ENCODE measurements at regions not wholly inside any gene's neighbourhood (a gene's known extent, or its start where the extent isn't known, plus 50 kb on each side); places are given as distances from the start of the nearest gene placed in this dataset.

DNA sequence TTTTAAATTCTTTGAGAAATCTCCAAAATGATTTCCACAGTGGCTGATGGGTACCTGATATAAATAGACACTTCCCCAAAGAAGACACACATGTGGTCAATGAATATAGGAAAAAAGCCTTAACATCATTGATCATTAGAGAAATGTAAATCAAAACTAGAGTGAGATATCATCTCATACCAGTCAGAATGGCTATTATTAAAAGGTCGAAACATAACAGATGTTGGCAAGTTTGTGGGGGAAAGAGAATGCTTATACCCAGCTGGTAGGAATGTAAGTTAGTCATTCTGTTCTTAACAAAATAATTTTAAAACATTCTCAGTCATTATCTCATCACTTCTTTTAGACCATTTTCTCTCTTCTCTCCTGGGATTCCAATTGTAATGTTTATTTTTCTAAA is 1666.0 kb upstream of the ACO1 start:
- H3K27me3 ChIP-seq (ENCODE audit: low read depth, low read length), result no peaks in the 10 kb centered on the region
- H3K4me3 ChIP-seq (ENCODE audit: low read length), result no peak overlapping the region
- no peaks in the 10 kb centered on the region for H4K20me1 ChIP-seq (ENCODE audit: insufficient read depth, low read length)
- no peak overlapping the region for H3K27ac ChIP-seq (ENCODE audit: low read length)
- no peak overlapping the region for H3K4me2 ChIP-seq (ENCODE audit: low read length)
- H3K79me2 ChIP-seq (ENCODE audit: low read length), result no peaks in the 10 kb centered on the region
- no peaks in the 10 kb centered on the region for H3K36me3 ChIP-seq (replicated peaks; ENCODE audit: low read depth, low read length)
- H3K9ac ChIP-seq (ENCODE audit: low read length), result no peak overlapping the region
- H2AFZ ChIP-seq (ENCODE audit: low read depth, low read length), result no peak overlapping the region
- no peaks in the 10 kb centered on the region for H3K9me3 ChIP-seq (ENCODE audit: insufficient read depth, low read length)
- TF ChIP-seq, protein P1, sequence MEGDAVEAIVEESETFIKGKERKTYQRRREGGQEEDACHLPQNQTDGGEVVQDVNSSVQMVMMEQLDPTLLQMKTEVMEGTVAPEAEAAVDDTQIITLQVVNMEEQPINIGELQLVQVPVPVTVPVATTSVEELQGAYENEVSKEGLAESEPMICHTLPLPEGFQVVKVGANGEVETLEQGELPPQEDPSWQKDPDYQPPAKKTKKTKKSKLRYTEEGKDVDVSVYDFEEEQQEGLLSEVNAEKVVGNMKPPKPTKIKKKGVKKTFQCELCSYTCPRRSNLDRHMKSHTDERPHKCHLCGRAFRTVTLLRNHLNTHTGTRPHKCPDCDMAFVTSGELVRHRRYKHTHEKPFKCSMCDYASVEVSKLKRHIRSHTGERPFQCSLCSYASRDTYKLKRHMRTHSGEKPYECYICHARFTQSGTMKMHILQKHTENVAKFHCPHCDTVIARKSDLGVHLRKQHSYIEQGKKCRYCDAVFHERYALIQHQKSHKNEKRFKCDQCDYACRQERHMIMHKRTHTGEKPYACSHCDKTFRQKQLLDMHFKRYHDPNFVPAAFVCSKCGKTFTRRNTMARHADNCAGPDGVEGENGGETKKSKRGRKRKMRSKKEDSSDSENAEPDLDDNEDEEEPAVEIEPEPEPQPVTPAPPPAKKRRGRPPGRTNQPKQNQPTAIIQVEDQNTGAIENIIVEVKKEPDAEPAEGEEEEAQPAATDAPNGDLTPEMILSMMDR (IDR thresholded peaks at IDR 0.05; ENCODE audit: low read depth, low read length), result no peak
- no peak for TF ChIP-seq EZH2phosphoT487 (IDR thresholded peaks at IDR 0.05; ENCODE audit: low read depth)
- no peaks in the 10 kb centered on the region for H3K4me1 ChIP-seq (ENCODE audit: low read length)

- TF ChIP-seq, protein P1 (IDR thresholded peaks at IDR 0.05; ENCODE audit: low read depth, low read length), result no peak
- TF ChIP-seq EZH2phosphoT487 (IDR thresholded peaks at IDR 0.05; ENCODE audit: low read depth), result no peak
- Histone ChIP-seq H3K27ac (ENCODE audit: low read length) (no peak overlapping the region), H2AFZ (ENCODE audit: low read depth, low read length) (no peak overlapping the region), H3K27me3 (ENCODE audit: low read depth, low read length) (no peaks in the 10 kb centered on the region), H4K20me1 (ENCODE audit: insufficient read depth, low read length) (no peaks in the 10 kb centered on the region), H3K4me2 (ENCODE audit: low read length) (no peak overlapping the region), H3K79me2 (ENCODE audit: low read length) (no peaks in the 10 kb centered on the region), H3K4me3 (ENCODE audit: low read length) (no peak overlapping the region), H3K36me3 (replicated peaks; ENCODE audit: low read depth, low read length) (no peaks in the 10 kb centered on the region), H3K9me3 (ENCODE audit: insufficient read depth, low read length) (no peaks in the 10 kb centered on the region), H3K4me1 (ENCODE audit: low read length) (no peaks in the 10 kb centered on the region), H3K9ac (ENCODE audit: low read length) (no peak overlapping the region)
Measured at GRCh38 chr9:30722065-30722464, 1662.4 kb upstream of the ACO1 start.

DNA sequence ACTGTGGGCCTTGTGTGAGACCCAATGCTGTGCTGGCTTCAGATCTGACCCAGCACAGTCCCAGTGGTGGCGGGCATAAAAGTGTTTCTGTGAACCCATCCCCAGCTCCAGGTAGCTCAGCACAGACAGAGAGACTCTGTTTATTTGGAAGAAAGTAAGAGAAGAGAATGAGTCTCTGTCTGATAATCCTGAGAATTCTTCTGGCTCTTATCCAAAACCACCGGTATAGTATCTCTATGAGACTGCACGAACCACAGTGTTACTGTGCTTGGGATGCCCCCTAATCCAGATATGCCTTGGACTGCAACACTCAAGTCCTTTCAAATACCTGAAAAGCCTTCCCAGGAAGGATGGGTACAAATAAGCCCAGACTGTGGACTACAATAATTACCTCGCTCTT is 1660.8 kb upstream of the ACO1 start:
- Histone ChIP-seq H4K20me1 (ENCODE audit: insufficient read depth, low read length) (no peaks in the 10 kb centered on the region), H3K79me2 (ENCODE audit: low read length) (no peaks in the 10 kb centered on the region), H3K27me3 (ENCODE audit: low read depth, low read length) (no peaks in the 10 kb centered on the region), H3K9ac (ENCODE audit: low read length) (no peak overlapping the region), H2AFZ (ENCODE audit: low read depth, low read length) (no peak overlapping the region), H3K27ac (ENCODE audit: low read length) (no peak overlapping the region), H3K36me3 (replicated peaks; ENCODE audit: low read depth, low read length) (no peaks in the 10 kb centered on the region), H3K9me3 (ENCODE audit: insufficient read depth, low read length) (no peaks in the 10 kb centered on the region), H3K4me1 (ENCODE audit: low read length) (no peaks in the 10 kb centered on the region), H3K4me3 (ENCODE audit: low read length) (no peak overlapping the region), H3K4me2 (ENCODE audit: low read length) (no peak overlapping the region)
- TF ChIP-seq EZH2phosphoT487 (IDR thresholded peaks at IDR 0.05; ENCODE audit: low read depth), result no peak
- TF ChIP-seq, protein P1 (IDR thresholded peaks at IDR 0.05; ENCODE audit: low read depth, low read length), result no peak

DNA sequence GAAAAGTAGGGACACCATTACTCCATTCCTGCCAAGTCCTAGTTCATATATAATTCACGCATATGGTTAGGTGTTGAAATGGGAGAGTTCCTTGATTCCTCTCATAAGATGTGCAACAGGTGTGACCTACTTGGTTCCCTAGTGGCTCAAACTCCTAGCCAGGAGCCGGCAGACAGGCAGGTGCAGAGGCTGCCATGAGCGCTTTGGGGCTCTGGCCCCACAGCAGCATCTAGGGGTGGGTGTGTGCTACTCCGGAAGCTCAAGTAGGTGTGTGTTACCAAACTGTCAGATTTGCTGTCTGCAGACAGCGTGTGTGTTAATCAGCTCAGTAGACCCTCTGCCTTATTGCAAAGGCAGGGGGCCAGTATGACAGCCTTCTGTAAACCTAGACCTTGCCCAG is 1652.4 kb upstream of the ACO1 start:
- Histone ChIP-seq H3K9me3 (ENCODE audit: insufficient read depth, low read length) (no peaks in the 10 kb centered on the region), H3K4me2 (ENCODE audit: low read length) (no peak overlapping the region), H3K36me3 (replicated peaks; ENCODE audit: low read depth, low read length) (no peaks in the 10 kb centered on the region), H3K27me3 (ENCODE audit: low read depth, low read length) (no peaks in the 10 kb centered on the region), H4K20me1 (ENCODE audit: insufficient read depth, low read length) (no peaks in the 10 kb centered on the region), H3K79me2 (ENCODE audit: low read length) (no peaks in the 10 kb centered on the region), H3K4me3 (ENCODE audit: low read length) (no peak overlapping the region), H3K4me1 (ENCODE audit: low read length) (no peaks in the 10 kb centered on the region), H2AFZ (ENCODE audit: low read depth, low read length) (no peak overlapping the region), H3K9ac (ENCODE audit: low read length) (no peak overlapping the region), H3K27ac (ENCODE audit: low read length) (no peak overlapping the region)
- TF ChIP-seq, protein P1 (IDR thresholded peaks at IDR 0.05; ENCODE audit: low read depth, low read length), result no peak
- no peak for TF ChIP-seq EZH2phosphoT487 (IDR thresholded peaks at IDR 0.05; ENCODE audit: low read depth)
